CD4-positive, CD25-positive, alpha-beta regulatory T cell (primary cell): ENCODE measurements at regions not wholly inside any gene's neighbourhood (a gene's known extent, or its start where the extent isn't known, plus 50 kb on each side); places are given as distances from the start of the nearest gene placed in this dataset.
"Not testable (repeated sequence)": the region's sequence is repeated elsewhere in the genome, so short reads cannot be mapped to it uniquely, and the experiment has no call there.

ENCODE experiments used
- ATAC-seq, 2 donors: fragments of 150-1000 bp; cut with Tn5 transposase; one replicate each; pipeline ENCODE4 v1.10.0; 2021; ENCODE audit warnings: low read depth in 2 of 2, moderate number of reproducible peaks in 2 of 2, moderate library complexity in 1 of 2
- DNase-seq, 3 donors: peaks; one replicate each; pipeline versions ENCODE4 v3.0.0 to v3.0.0-alpha.2; 2012 to 2022; ENCODE audit warnings: mixed read lengths in 1 of 3
- H3K27ac ChIP-seq: one replicate; pipeline ENCODE4 v1.7.0; 2013; ENCODE audit warnings: mild to moderate bottlenecking, low read length; ENCODE audit not compliant: insufficient read depth, poor library complexity, severe bottlenecking
- H3K27me3 ChIP-seq: one replicate; pipeline ENCODE4 v1.7.0; 2013; ENCODE audit warnings: low read length; ENCODE audit not compliant: control insufficient read depth, insufficient read depth
- H3K36me3 ChIP-seq: one replicate; pipeline ENCODE4 v1.7.0; 2013; ENCODE audit warnings: mild to moderate bottlenecking, low read length, moderate library complexity; ENCODE audit not compliant: control insufficient read depth, insufficient read depth
- H3K4me1 ChIP-seq: 2 replicates; pipeline ENCODE4 v1.7.0; 2013; ENCODE audit warnings: mild to moderate bottlenecking, low read length; ENCODE audit not compliant: insufficient read depth, control insufficient read depth, poor library complexity, severe bottlenecking
- H3K4me3 ChIP-seq: one replicate; pipeline ENCODE4 v1.7.0; 2013; ENCODE audit warnings: low read depth, mild to moderate bottlenecking, low read length, moderate library complexity
- H3K9me3 ChIP-seq, 2 experiments: 1 replicate in 1 of 2; 2 replicates in 1 of 2; pipeline ENCODE4 v1.7.0; 2013; ENCODE audit warnings: low read length in 2 of 2, mild to moderate bottlenecking in 1 of 2, moderate library complexity in 1 of 2; ENCODE audit not compliant: control insufficient read depth in 2 of 2
- H3K27ac Mint-ChIP-seq, 3 donors: one replicate each; pipeline ENCODE4 v1.8.0; 2020 to 2022; ENCODE audit warnings: mild to moderate bottlenecking in 3 of 3, mixed read lengths in 3 of 3, moderate library complexity in 2 of 3
- H3K27me3 Mint-ChIP-seq: one replicate; pipeline ENCODE4 v1.8.0; 2022; ENCODE audit warnings: mild to moderate bottlenecking, mixed read lengths
- H3K36me3 Mint-ChIP-seq: one replicate; pipeline ENCODE4 v1.8.0; 2020; ENCODE audit warnings: mixed read lengths
- H3K4me1 Mint-ChIP-seq, 4 donors: one replicate each; pipeline ENCODE4 v1.8.0; 2020 to 2022; ENCODE audit warnings: mixed read lengths in 4 of 4, mild to moderate bottlenecking in 1 of 4
- H3K4me3 Mint-ChIP-seq, 4 donors: one replicate each; pipeline ENCODE4 v1.8.0; 2020 to 2022; ENCODE audit warnings: mild to moderate bottlenecking in 4 of 4, mixed read lengths in 4 of 4, moderate library complexity in 3 of 4
- H3K9me3 Mint-ChIP-seq, 7 donors: one replicate each; pipeline ENCODE4 v1.8.0; 2020 to 2022; ENCODE audit warnings: mixed read lengths in 7 of 7, mild to moderate bottlenecking in 3 of 7, moderate library complexity in 2 of 7

DNA sequence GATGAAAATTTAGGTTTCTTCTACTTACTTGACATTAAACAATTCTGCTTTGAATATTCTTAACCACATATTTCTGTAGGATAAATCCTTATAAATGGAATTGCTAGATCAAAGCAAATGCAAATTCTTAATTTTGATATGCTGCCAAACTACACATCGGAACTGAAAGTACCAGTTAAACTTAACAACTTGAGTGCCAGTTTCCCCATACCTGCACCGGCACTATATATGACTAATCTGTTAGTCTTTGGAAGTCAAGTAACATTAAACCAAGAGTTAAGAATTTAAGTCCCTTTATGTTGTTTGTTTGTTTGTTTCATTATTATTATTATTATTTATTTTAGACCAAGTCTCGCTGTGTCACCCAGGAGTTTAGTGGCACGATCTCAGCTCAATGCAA lies 103.9 kb upstream of the AKAP13 start:
- Histone ChIP-seq H3K27ac (no peak overlapping the region), H3K4me1 (no peaks in the 10 kb centered on the region), H3K36me3 (no peaks in the 10 kb centered on the region), H3K4me3 (no peak overlapping the region), H3K9me3 (no peaks in the 10 kb centered on the region), H3K27me3 (no peaks in the 10 kb centered on the region)
- no peaks in the 10 kb centered on the region for H3K36me3 Mint-ChIP-seq
- H3K27ac Mint-ChIP-seq, result no peak overlapping the region
- H3K27me3 Mint-ChIP-seq, result peaks cover 6% of the 10 kb centered on the region
- H3K4me3 Mint-ChIP-seq, result no peak overlapping the region
- H3K4me1 Mint-ChIP-seq, result no peaks in the 10 kb centered on the region
- ATAC-seq (no peak), DNase-seq (no peak)
- no peaks in the 10 kb centered on the region for H3K9me3 Mint-ChIP-seq

DNA sequence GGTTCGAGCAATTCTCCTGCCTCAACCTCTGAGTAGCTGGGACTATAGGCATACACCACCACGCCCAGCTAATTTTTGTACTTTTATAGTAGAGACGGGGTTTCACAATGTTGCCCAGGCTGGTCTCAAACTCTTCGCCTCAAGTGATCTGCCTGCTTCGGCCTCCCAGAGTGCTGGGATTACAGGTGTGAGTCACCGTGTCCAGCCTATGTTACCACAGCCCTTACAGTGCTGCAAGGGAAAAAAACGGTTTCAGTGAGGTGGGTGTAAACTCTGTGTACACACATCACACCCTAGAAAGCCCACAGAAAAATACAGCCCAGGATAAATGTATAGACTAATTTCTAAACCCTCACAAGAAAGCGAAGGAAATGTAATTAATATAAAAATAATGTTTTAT lies 103.5 kb upstream of the AKAP13 start:
- DNase-seq, result no peak
- H3K4me1 ChIP-seq, result no peaks in the 10 kb centered on the region
- no peak overlapping the region for H3K4me3 Mint-ChIP-seq

DNA sequence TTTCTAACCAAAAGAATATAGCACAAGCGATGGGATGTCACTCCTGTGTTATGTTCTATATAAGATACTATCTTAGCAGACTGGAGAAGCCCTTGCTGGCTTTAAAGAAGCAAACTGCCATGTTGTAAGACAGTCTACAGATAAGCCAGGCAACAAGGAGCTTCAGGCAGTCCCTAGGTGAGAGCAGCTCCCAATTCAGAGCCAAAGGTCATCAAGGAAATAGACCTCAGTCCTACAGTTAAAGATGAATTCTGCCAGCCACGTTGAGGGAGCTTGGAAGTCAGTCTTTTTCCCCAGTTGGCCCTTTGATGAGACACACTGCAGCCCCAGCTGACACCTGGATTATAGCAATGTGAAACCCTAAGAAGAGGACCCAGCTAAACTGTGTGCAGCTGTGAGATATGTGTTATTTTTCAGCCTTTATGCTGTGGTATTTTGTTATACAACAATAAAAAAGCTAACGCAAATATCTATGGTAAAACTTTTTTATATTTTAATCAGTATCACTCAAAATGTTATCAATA lies 102.5 kb upstream of the AKAP13 start:
- Mint-ChIP-seq H3K4me1 (no peaks in the 10 kb centered on the region), H3K27me3 (peaks cover 18% of the 10 kb centered on the region), H3K4me3 (no peak overlapping the region), H3K9me3 (no peaks in the 10 kb centered on the region), H3K36me3 (no peaks in the 10 kb centered on the region), H3K27ac (no peak overlapping the region)
- DNase-seq, result no peak
- ATAC-seq, result no peak
- Histone ChIP-seq H3K4me1 (no peaks in the 10 kb centered on the region), H3K27me3 (no peaks in the 10 kb centered on the region), H3K36me3 (no peaks in the 10 kb centered on the region), H3K4me3 (no peak overlapping the region), H3K9me3 (no peaks in the 10 kb centered on the region), H3K27ac (no peak overlapping the region)

More for the DNA sequence above, 103.5 kb upstream of the AKAP13 start:
- no peaks in the 10 kb centered on the region for H3K36me3 Mint-ChIP-seq
- H3K9me3 Mint-ChIP-seq, result no peaks in the 10 kb centered on the region
- no peaks in the 10 kb centered on the region for H3K4me1 Mint-ChIP-seq
- no peak overlapping the region for H3K27ac ChIP-seq
- H3K4me3 ChIP-seq, result no peak overlapping the region
- peaks cover 10% of the 10 kb centered on the region for H3K27me3 Mint-ChIP-seq
- no peak overlapping the region for H3K27ac Mint-ChIP-seq
- no peaks in the 10 kb centered on the region for H3K27me3 ChIP-seq
- ATAC-seq, result no peak
- H3K9me3 ChIP-seq, result no peaks in the 10 kb centered on the region
- no peaks in the 10 kb centered on the region for H3K36me3 ChIP-seq

DNA sequence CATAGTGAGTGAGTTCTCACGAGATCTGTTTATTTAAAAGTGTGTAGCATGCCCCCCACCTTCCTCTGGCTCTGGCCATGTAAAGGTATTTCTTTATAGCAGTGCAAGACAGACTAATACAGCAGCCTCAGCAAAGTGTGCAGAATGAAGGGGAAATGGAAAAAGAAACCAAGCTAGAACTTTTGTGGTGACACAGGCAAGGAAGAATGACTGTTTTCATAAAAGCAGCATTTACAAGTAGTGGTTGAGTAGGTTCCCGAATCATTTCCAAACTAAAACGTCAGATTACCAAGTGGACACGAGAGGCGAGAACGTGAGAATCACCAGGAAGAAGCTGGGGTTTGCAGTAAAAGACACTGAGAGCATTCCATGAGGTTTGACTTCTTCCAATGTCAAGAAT lies 100.2 kb upstream of the AKAP13 start:
- Mint-ChIP-seq H3K9me3 (no peaks in the 10 kb centered on the region), H3K4me3 (no peak overlapping the region), H3K27me3 (peaks cover 18% of the 10 kb centered on the region), H3K4me1 (no peaks in the 10 kb centered on the region), H3K36me3 (no peaks in the 10 kb centered on the region), H3K27ac (no peak overlapping the region)
- no peaks in the 10 kb centered on the region for H3K9me3 ChIP-seq
- no peak overlapping the region for H3K4me3 ChIP-seq
- H3K27me3 ChIP-seq, result no peaks in the 10 kb centered on the region
- DNase-seq, result no peak
- no peaks in the 10 kb centered on the region for H3K36me3 ChIP-seq
- no peak for ATAC-seq
- H3K4me1 ChIP-seq, result no peaks in the 10 kb centered on the region
- no peak overlapping the region for H3K27ac ChIP-seq

DNA sequence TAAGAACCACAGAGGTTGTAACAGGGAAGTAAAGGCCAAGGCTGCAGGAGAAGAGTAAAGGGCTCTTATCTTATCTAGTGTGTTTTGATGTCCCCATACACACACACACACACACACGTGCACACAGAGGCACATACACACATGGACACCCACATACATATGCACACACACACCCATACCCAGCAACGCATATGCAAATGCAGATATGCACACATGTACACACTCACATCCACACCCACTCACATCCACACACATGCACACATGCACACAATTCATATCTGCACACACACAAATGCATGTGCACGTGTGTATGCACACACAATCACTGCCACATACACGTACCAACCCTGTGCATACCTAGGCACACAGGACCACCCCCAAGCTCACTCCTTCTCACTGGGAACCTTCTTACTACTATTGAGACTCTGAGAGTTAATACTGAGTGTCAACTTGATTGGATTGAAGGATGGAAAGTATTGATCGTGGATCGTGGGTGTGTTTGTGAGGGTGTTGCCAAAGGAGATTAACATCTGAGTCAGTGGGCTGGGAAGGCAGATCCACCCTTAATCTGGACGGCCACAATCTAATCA lies 99.0 kb upstream of the AKAP13 start:
- no peak overlapping the region for H3K4me3 ChIP-seq
- DNase-seq, result no peak
- no peaks in the 10 kb centered on the region for H3K36me3 ChIP-seq
- no peak for ATAC-seq
- Mint-ChIP-seq H3K27ac (no peak overlapping the region), H3K4me1 (no peaks in the 10 kb centered on the region), H3K9me3 (no peaks in the 10 kb centered on the region), H3K27me3 (peaks cover 24% of the 10 kb centered on the region), H3K4me3 (no peak overlapping the region), H3K36me3 (no peaks in the 10 kb centered on the region)
- H3K9me3 ChIP-seq, result no peaks in the 10 kb centered on the region
- no peaks in the 10 kb centered on the region for H3K4me1 ChIP-seq
- H3K27me3 ChIP-seq, result no peaks in the 10 kb centered on the region
- H3K27ac ChIP-seq, result no peak overlapping the region

DNA sequence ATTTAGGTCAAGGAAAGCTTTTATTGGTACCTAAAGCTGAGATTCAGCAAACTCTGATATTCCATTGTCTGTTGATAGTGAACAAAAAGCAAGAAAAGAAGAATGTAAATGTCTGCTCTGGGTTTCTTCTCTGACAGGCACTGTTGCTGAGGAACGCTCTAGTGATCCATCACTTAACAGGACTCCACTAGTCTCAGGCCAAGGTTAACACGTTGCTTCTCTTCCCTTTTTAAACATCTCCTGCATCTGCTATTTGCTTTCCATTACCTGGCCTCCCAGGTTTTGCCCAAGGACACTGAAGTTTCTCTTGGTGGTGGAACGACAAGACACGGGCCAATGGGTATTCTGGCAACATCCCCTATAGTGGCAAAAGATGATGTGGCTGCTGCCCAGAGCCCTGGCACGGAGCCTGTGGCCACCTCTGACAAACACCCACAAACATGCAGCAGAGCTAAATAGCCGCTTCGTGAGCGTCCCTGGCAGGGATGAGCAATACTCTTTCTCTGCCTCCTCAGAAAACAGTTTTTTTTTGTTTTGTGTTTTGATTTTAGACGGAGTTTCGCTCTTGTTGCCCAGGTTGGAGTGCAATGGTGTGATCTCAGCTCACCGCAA lies 97.8 kb upstream of the AKAP13 start:
- Mint-ChIP-seq H3K9me3 (no peaks in the 10 kb centered on the region), H3K4me1 (no peaks in the 10 kb centered on the region), H3K27me3 (peaks cover 33% of the 10 kb centered on the region), H3K4me3 (no peak overlapping the region), H3K36me3 (no peaks in the 10 kb centered on the region), H3K27ac (no peak overlapping the region)
- no peak overlapping the region for H3K4me3 ChIP-seq
- no peaks in the 10 kb centered on the region for H3K4me1 ChIP-seq
- H3K9me3 ChIP-seq, result no peaks in the 10 kb centered on the region
- H3K36me3 ChIP-seq, result no peaks in the 10 kb centered on the region
- DNase-seq (no peak), ATAC-seq (no peak)
- H3K27me3 ChIP-seq, result no peaks in the 10 kb centered on the region
- no peak overlapping the region for H3K27ac ChIP-seq

DNA sequence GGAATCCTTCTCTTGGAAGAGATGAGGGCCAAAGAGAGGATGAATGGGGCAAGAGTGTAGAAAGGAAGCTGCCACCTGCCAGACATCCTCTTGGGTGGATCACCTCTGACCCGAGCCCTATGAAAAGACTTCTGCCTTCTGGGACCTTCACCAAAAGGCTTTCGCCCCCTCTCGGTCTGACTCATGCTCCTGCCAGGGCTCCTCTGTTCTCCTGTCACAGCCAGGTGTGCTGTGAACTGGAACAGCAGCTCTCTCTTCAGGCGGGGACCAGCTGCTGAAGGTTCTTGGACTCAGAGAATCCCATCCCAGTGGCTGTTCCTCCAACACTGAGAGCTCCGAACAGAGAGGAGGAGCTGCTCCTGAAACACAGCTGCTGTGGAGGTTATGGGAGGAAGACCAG lies 96.6 kb upstream of the AKAP13 start:
- H3K9me3 Mint-ChIP-seq, H3K4me3 ChIP-seq, H3K36me3 Mint-ChIP-seq, H3K36me3 ChIP-seq, H3K9me3 ChIP-seq, H3K4me3 Mint-ChIP-seq, DNase-seq, H3K27ac Mint-ChIP-seq, H3K4me1 Mint-ChIP-seq, H3K4me1 ChIP-seq, H3K27me3 ChIP-seq, H3K27ac ChIP-seq: not testable (repeated sequence)
- ATAC-seq, result peak in 1 of 2 donors; percentile 37
- H3K27me3 Mint-ChIP-seq, result peaks cover 41% of the 10 kb centered on the region

DNA sequence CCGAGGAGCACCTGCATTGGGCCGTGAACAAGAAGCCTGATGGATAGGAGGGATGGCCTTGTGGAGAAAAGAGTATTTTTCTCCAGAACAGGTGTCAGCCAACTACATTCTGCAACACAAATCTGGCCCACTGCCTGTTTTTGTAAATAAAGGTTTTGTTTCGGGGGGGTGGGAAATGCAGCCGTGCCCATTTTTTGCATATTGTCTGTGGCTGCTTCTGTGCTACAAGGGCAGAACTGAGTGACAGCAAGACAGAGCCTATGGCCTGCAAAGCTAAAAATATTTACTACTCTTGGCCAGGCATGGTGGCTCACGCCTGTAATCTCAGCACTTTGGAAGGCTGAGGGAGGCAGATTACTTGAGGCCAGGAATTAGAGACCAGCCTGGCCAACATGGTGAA lies 95.9 kb upstream of the AKAP13 start:
- Histone ChIP-seq H3K4me3 (no peak overlapping the region), H3K27ac (no peak overlapping the region), H3K36me3 (no peaks in the 10 kb centered on the region), H3K4me1 (no peaks in the 10 kb centered on the region), H3K27me3 (no peaks in the 10 kb centered on the region), H3K9me3 (no peaks in the 10 kb centered on the region)
- Mint-ChIP-seq H3K4me3 (no peak overlapping the region), H3K4me1 (no peaks in the 10 kb centered on the region), H3K9me3 (no peaks in the 10 kb centered on the region), H3K27ac (no peak overlapping the region), H3K36me3 (no peaks in the 10 kb centered on the region), H3K27me3 (peaks cover 45% of the 10 kb centered on the region)
- ATAC-seq (no peak), DNase-seq (no peak)
